H1 (cell line): ENCODE measurements at regions not wholly inside any gene's neighbourhood (a gene's known extent, or its start where the extent isn't known, plus 50 kb on each side); places are given as distances from the start of the nearest gene placed in this dataset.

Source experiments
- CTCF ChIA-PET: fragments of 300-600 bp; sonication (Branson Sonifier 250); formaldehyde crosslinking; loops from one replicate; lab custom pipeline; 2021; ENCODE audit not compliant: partially characterized antibody; lab: Charles Lee
- POLR2A ChIA-PET: fragments of 300-600 bp; sonication (Branson Sonifier 250); formaldehyde crosslinking; loops from one replicate; lab custom pipeline; 2021; ENCODE audit warnings: inconsistent platforms; ENCODE audit not compliant: partially characterized antibody; lab: Charles Lee
- DNase-seq, 2 experiments: peaks; one replicate each; pipeline versions ENCODE4 v3.0.0 to v3.0.0-alpha.2; 2010 to 2022; ENCODE audit warnings: low spot score in 2 of 2, low read depth in 1 of 2, mixed read lengths in 1 of 2
- FAIRE-seq: peaks from 2 replicates; lab custom pipeline; 2011; peaks lifted over from hg19 to GRCh38; lab: Jason Lieb, UNC
- H2AFZ ChIP-seq: 2 replicates; pipeline ENCODE4 v1.8.1; 2012; ENCODE audit warnings: low read length, inconsistent platforms
- H2AK5ac ChIP-seq: 2 replicates; pipeline ENCODE4 v1.6.1; 2013; ENCODE audit warnings: low read depth, low read length
- H2BK120ac ChIP-seq: replicated peaks from 2 replicates; pipeline ENCODE3; 2013; ENCODE audit warnings: low read depth, low read length, inconsistent platforms
- H2BK12ac ChIP-seq: 2 replicates; pipeline ENCODE4 v1.6.1; 2013; ENCODE audit warnings: low read depth, low read length
- H2BK15ac ChIP-seq: 2 replicates; pipeline ENCODE4 v1.6.1; 2013; ENCODE audit warnings: low read length
- H2BK20ac ChIP-seq: 2 replicates; pipeline ENCODE4 v1.6.1; 2013; ENCODE audit warnings: low read length
- H2BK5ac ChIP-seq: 2 replicates; pipeline ENCODE4 v1.6.1; 2013; ENCODE audit warnings: low read depth, low read length
- H3K14ac ChIP-seq: 2 replicates; pipeline ENCODE4 v1.6.1; 2013; ENCODE audit warnings: inconsistent platforms; ENCODE audit not compliant: insufficient read length
- H3K18ac ChIP-seq: 2 replicates; pipeline ENCODE4 v1.6.1; 2013; ENCODE audit warnings: low read length; ENCODE audit errors: extremely low read depth
- H3K23ac ChIP-seq: 2 replicates; pipeline ENCODE4 v1.6.1; 2013; ENCODE audit warnings: inconsistent platforms; ENCODE audit not compliant: insufficient read length
- H3K23me2 ChIP-seq: 2 replicates; pipeline ENCODE4 v1.6.1; 2013; ENCODE audit warnings: low read depth, low read length
- H3K27ac ChIP-seq: 2 replicates; pipeline ENCODE4 v1.6.1; 2011; ENCODE audit warnings: low read depth, low read length, inconsistent platforms
- H3K27me3 ChIP-seq, 4 experiments: replicated peaks in 1 of 4; 1 replicate in 1 of 4; 2 replicates in 3 of 4; pipeline versions ENCODE4 v1.6.1 to v1.8.1; 2011 to 2013; ENCODE audit warnings: low read length in 3 of 4, mild to moderate bottlenecking in 3 of 4, inconsistent platforms in 2 of 4, mixed read lengths in 2 of 4, moderate library complexity in 1 of 4; ENCODE audit not compliant: control insufficient read depth in 3 of 4, insufficient read depth in 3 of 4; ENCODE audit errors: extremely low read depth in 1 of 4
- H3K36me3 ChIP-seq, 4 experiments: 2 replicates each; pipeline versions ENCODE4 v1.6.1 to v1.8.1; 2011 to 2013; ENCODE audit warnings: mild to moderate bottlenecking in 4 of 4, low read length in 3 of 4, moderate library complexity in 2 of 4, control low read depth in 1 of 4, inconsistent platforms in 1 of 4; ENCODE audit not compliant: insufficient read depth in 4 of 4, control insufficient read depth in 2 of 4
- H3K4ac ChIP-seq: replicated peaks from 2 replicates; pipeline ENCODE3; 2013; ENCODE audit warnings: low read length, low read depth, mixed read lengths, inconsistent platforms; ENCODE audit not compliant: insufficient read length
- H3K4me1 ChIP-seq, 4 experiments: replicated peaks in 1 of 4; 1 replicate in 1 of 4; 2 replicates in 3 of 4; pipeline versions ENCODE4 v1.6.1 to v1.8.1; 2011 to 2013; ENCODE audit warnings: low read length in 3 of 4, inconsistent platforms in 2 of 4, mixed read lengths in 1 of 4; ENCODE audit not compliant: insufficient read depth in 4 of 4, control insufficient read depth in 3 of 4
- H3K4me2 ChIP-seq, 2 experiments: 2 replicates each; pipeline versions ENCODE4 v1.6.1 to v1.8.1; 2011 to 2013; ENCODE audit warnings: low read depth in 2 of 2, low read length in 2 of 2, control low read depth in 1 of 2, inconsistent platforms in 1 of 2, mild to moderate bottlenecking in 1 of 2; ENCODE audit not compliant: insufficient read depth in 1 of 2
- H3K4me3 ChIP-seq, 4 experiments: fragments of 200-600, 300-600 bp in 1 of 4; sonication (generic), shearing (Covaris generic), sonication (Bioruptor Twin) in 1 of 4; 2 replicates each; pipeline versions ENCODE4 v1.5.1 to v1.8.1; 2011 to 2016; ENCODE audit warnings: low read length in 4 of 4, low read depth in 3 of 4, control low read depth in 2 of 4, inconsistent platforms in 2 of 4, mild to moderate bottlenecking in 2 of 4, mixed read lengths in 1 of 4, moderate library complexity in 1 of 4; ENCODE audit not compliant: insufficient read depth in 2 of 4; ENCODE audit errors: extremely low read depth in 1 of 4
- H3K56ac ChIP-seq: replicated peaks from 2 replicates; pipeline ENCODE3; 2013; ENCODE audit warnings: low read depth, mild to moderate bottlenecking, mixed read lengths, low read length, inconsistent platforms; ENCODE audit not compliant: insufficient read length
- H3K79me1 ChIP-seq: 2 replicates; pipeline ENCODE4 v1.6.1; 2013; ENCODE audit warnings: low read depth, low read length, control low read depth
- H3K79me2 ChIP-seq, 2 experiments: 2 replicates each; pipeline versions ENCODE4 v1.6.1 to v1.8.1; 2012 to 2013; ENCODE audit warnings: low read length in 2 of 2, mild to moderate bottlenecking in 2 of 2, inconsistent platforms in 1 of 2; ENCODE audit not compliant: insufficient read depth in 2 of 2, control insufficient read depth in 1 of 2
- H3K9ac ChIP-seq, 4 experiments: replicated peaks in 1 of 4; 1 replicate in 1 of 4; 2 replicates in 3 of 4; pipeline versions ENCODE4 v1.6.1 to v1.8.1; 2011 to 2013; ENCODE audit warnings: low read depth in 3 of 4, low read length in 3 of 4, control low read depth in 2 of 4, mild to moderate bottlenecking in 2 of 4, moderate library complexity in 2 of 4, inconsistent platforms in 1 of 4; ENCODE audit errors: extremely low read depth in 1 of 4
- H3K9me3 ChIP-seq, 2 experiments: 2 replicates each; pipeline versions ENCODE4 v1.6.1 to v1.8.1; 2012 to 2013; ENCODE audit warnings: mild to moderate bottlenecking in 2 of 2, moderate library complexity in 2 of 2, control low read depth in 1 of 2, inconsistent platforms in 1 of 2, low read depth in 1 of 2, low read length in 1 of 2, mixed read lengths in 1 of 2; ENCODE audit not compliant: insufficient read depth in 2 of 2
- H4K20me1 ChIP-seq, 2 experiments: replicated peaks in 1 of 2; 2 replicates each; pipeline versions ENCODE3 to v1.8.1; 2011 to 2013; ENCODE audit warnings: inconsistent platforms in 2 of 2, low read length in 2 of 2, mild to moderate bottlenecking in 1 of 2; ENCODE audit not compliant: insufficient read depth in 2 of 2, control insufficient read depth in 1 of 2
- H4K5ac ChIP-seq: 2 replicates; pipeline ENCODE4 v1.6.1; 2013; ENCODE audit warnings: low read length, low read depth, mixed read lengths, inconsistent platforms; ENCODE audit not compliant: insufficient read length
- H4K8ac ChIP-seq: 2 replicates; pipeline ENCODE4 v1.8.0; 2013; ENCODE audit warnings: mild to moderate bottlenecking, moderate library complexity, low read length, inconsistent platforms; ENCODE audit not compliant: insufficient read depth; ENCODE audit errors: extremely low read depth
- H4K91ac ChIP-seq: replicated peaks from 2 replicates; pipeline ENCODE3; 2013; ENCODE audit warnings: low read length, mixed read lengths, inconsistent platforms; ENCODE audit not compliant: insufficient read length
- BACH1 ChIP-seq: IDR thresholded peaks from 2 replicates; pipeline ENCODE4 v1.6.1; 2012; ENCODE audit warnings: low read length, improper control_type of control experiment
- CHD1 ChIP-seq: IDR thresholded peaks from 2 replicates; pipeline ENCODE4 v1.6.1; 2012; ENCODE audit warnings: low read depth, low read length, improper control_type of control experiment
- CREB1 ChIP-seq: IDR thresholded peaks from 2 replicates; pipeline ENCODE4 v1.6.1; 2012; ENCODE audit warnings: inconsistent platforms
- E2F6 ChIP-seq: IDR thresholded peaks from 2 replicates; pipeline ENCODE4 v1.6.1; 2012; ENCODE audit warnings: inconsistent platforms
- HDAC6 ChIP-seq: IDR thresholded peaks from one replicate; pipeline ENCODE4 v1.7.1; 2012; ENCODE audit warnings: low read depth, mild to moderate bottlenecking, inconsistent platforms, low read length, moderate library complexity
- KDM1A ChIP-seq: fragments of 200-600, 300-600 bp; sonication (generic); IDR thresholded peaks from 2 replicates; pipeline ENCODE4 v1.7.1; 2016; ENCODE audit warnings: mild to moderate bottlenecking, low read length, borderline replicate concordance
- KDM5A ChIP-seq: fragments of 200-600 bp; IDR thresholded peaks from 2 replicates; pipeline ENCODE4 v1.7.1; 2012; ENCODE audit warnings: mild to moderate bottlenecking, low read length, inconsistent platforms, mixed read lengths
- NRF1 ChIP-seq: IDR thresholded peaks from 2 replicates; pipeline ENCODE4 v1.6.1; 2011; ENCODE audit warnings: mild to moderate bottlenecking, low read depth, low read length, improper control_type of control experiment
- RXRA ChIP-seq: IDR thresholded peaks from 2 replicates; pipeline ENCODE4 v1.6.1; 2011; ENCODE audit warnings: low read depth, mild to moderate bottlenecking, low read length, moderate library complexity; ENCODE audit not compliant: insufficient read depth
- SIX5 ChIP-seq: IDR thresholded peaks from 2 replicates; pipeline ENCODE4 v1.6.1; 2011; ENCODE audit warnings: mild to moderate bottlenecking, low read depth, low read length
- SP2 ChIP-seq: IDR thresholded peaks from 2 replicates; pipeline ENCODE4 v1.6.1; 2012; ENCODE audit warnings: mild to moderate bottlenecking, low read length, inconsistent platforms
- WGBS, 2 experiments: shearing (Covaris generic) in 1 of 2; methylation state at CpG; one replicate each; pipeline versions ENCODE4 v1.1.6 to v1.1.7; 2013 to 2015; ENCODE audit warnings: low lambda C conversion rate in 2 of 2, mixed read lengths in 2 of 2, inconsistent platforms in 1 of 2, low coverage in 1 of 2, missing lambda C conversion rate in 1 of 2; ENCODE audit not compliant: insufficient replicate concordance in 2 of 2, insufficient coverage in 1 of 2, insufficient read length in 1 of 2; ENCODE audit errors: extremely low coverage in 1 of 2, missing lambda C conversion rate in 1 of 2; 5-methylcytosine and 5-hydroxymethylcytosine counted together

GRCh38 chr3:147730284-147730683, 321.1 kb downstream of the ZIC1 start:
- no peak for DNase-seq
- H3K4ac ChIP-seq, result no peak overlapping the region
- no peak overlapping the region for H2AK5ac ChIP-seq
- CTCF ChIA-PET, result interaction anchor here (0.6 kb wide), 1 partner anchor 53 kb away, joined by 3 read pairs; no protein-coding TSS in a partner anchor
- no peak overlapping the region for H4K8ac ChIP-seq
- WGBS, 2 experiments, result 39% methylated on average over 4 of the region's 4 CpGs; no CpG with 5 or more reads in 1 of the 2 experiments
- no peak overlapping the region for H3K18ac ChIP-seq
- H4K5ac ChIP-seq, result no peak overlapping the region
- H2BK15ac ChIP-seq, result peak overlapping the region; percentile 50; the same call in 1 of the 2 replicates
- H2BK5ac ChIP-seq, result no peak overlapping the region
- peak overlapping the region in 1 of 2 experiments; percentile 37; a peak in 1 of 4 replicates for H3K4me2 ChIP-seq
- H2AFZ ChIP-seq, result peak overlapping the region; percentile 31; the same call in 1 of the 2 replicates
- H2BK20ac ChIP-seq, result no peak overlapping the region
- no peak overlapping the region for H3K4me3 ChIP-seq
- H3K56ac ChIP-seq, result no peak overlapping the region
- H3K9ac ChIP-seq, result no peak overlapping the region
- POLR2A ChIA-PET, result interaction anchor here (1.6 kb wide), 1 partner anchor 12 kb away, joined by 3 read pairs; no protein-coding TSS in a partner anchor
- H3K36me3 ChIP-seq, result no peaks in the 10 kb centered on the region
- TF ChIP-seq HDAC6, result no peak
- TF ChIP-seq KDM5A, result no peak
- no peak for TF ChIP-seq BACH1
- no peak for TF ChIP-seq CHD1
- no peak for TF ChIP-seq RXRA
- TF ChIP-seq SIX5, result no peak
- no peak for TF ChIP-seq SP2
- no peak for TF ChIP-seq KDM1A
- no peak for TF ChIP-seq E2F6
- TF ChIP-seq CREB1, result no peak
- TF ChIP-seq NRF1, result no peak
- FAIRE-seq, result no peak
- no peak overlapping the region for H3K27ac ChIP-seq
- H3K79me2 ChIP-seq, result no peaks in the 10 kb centered on the region
- no peaks in the 10 kb centered on the region for H4K20me1 ChIP-seq
- peaks cover 0 to 7% (median 1%) of the 10 kb centered on the region in 4 experiments; a peak in 2 of 7 replicates for H3K4me1 ChIP-seq
- no peaks in the 10 kb centered on the region for H3K27me3 ChIP-seq
- H2BK12ac ChIP-seq, result no peak overlapping the region
- H3K79me1 ChIP-seq, result no peaks in the 10 kb centered on the region
- no peak overlapping the region for H3K14ac ChIP-seq
- no peaks in the 10 kb centered on the region for H3K9me3 ChIP-seq
- H3K23ac ChIP-seq, result no peak overlapping the region
- H2BK120ac ChIP-seq, result no peak overlapping the region
- no peaks in the 10 kb centered on the region for H3K23me2 ChIP-seq
- no peak overlapping the region for H4K91ac ChIP-seq
